Upper lobe of left lung (tissue), 6 donors: ENCODE measurements at regions not wholly inside any gene's neighbourhood (a gene's known extent, or its start where the extent isn't known, plus 50 kb on each side); places are given as distances from the start of the nearest gene placed in this dataset.

Source experiments
- ATAC-seq, 2 donors: fragments of 200-7000 bp; cut with Tn5 transposase; one replicate each; pipeline ENCODE4 v1.9.1; 2022; ENCODE audit warnings: mild to moderate bottlenecking in 2 of 2, moderate library complexity in 2 of 2; ENCODE audit not compliant: low FRiP score in 2 of 2
- DNase-seq, 2 donors: peaks; one replicate each; pipeline ENCODE4 v3.0.0-alpha.2; 2019 to 2020
- H3K27ac ChIP-seq, 4 donors: fragments of 200-600 bp; sonication (generic); one replicate each; pipeline ENCODE4 v1.5.1; 2016 to 2019
- H3K27me3 ChIP-seq, 4 donors: fragments of 200-600 bp; sonication (generic); one replicate each; pipeline ENCODE4 v1.5.1; 2017 to 2019
- H3K36me3 ChIP-seq, 4 donors: fragments of 200-600 bp; sonication (generic); one replicate each; pipeline ENCODE4 v1.5.1; 2016 to 2019
- H3K4me1 ChIP-seq, 4 donors: fragments of 200-600 bp; sonication (generic); one replicate each; pipeline ENCODE4 v1.5.1; 2018 to 2019
- H3K4me3 ChIP-seq, 4 donors: fragments of 200-600 bp; sonication (generic); one replicate each; pipeline ENCODE4 v1.5.1; 2017 to 2019; ENCODE audit warnings: mild to moderate bottlenecking in 2 of 4, moderate library complexity in 1 of 4
- H3K9me3 ChIP-seq, 4 donors: fragments of 200-600 bp; sonication (generic); one replicate each; pipeline ENCODE4 v1.5.1; 2018 to 2019
- CTCF ChIP-seq, 6 experiments: fragments of 450-650 bp in 4 of 6; fragments of 200-600 bp in 2 of 6; sonication (generic) in 2 of 6; IDR thresholded peaks; one replicate each; pipeline ENCODE4 v1.5.1; 2016 to 2019; ENCODE audit warnings: antibody characterized with exemption in 6 of 6
- EP300 ChIP-seq, 4 donors: sonication (generic); formaldehyde crosslinking; IDR thresholded peaks; one replicate each; pipeline ENCODE4 v1.5.1; 2017; ENCODE audit warnings: antibody characterized with exemption in 4 of 4, control low read depth in 2 of 4
- POLR2A ChIP-seq, 4 donors: fragments of 450-650 bp; IDR thresholded peaks; one replicate each; pipeline ENCODE4 v1.5.1; 2016 to 2017; ENCODE audit warnings: antibody characterized with exemption in 4 of 4, mild to moderate bottlenecking in 2 of 4
- POLR2AphosphoS5 ChIP-seq, 2 donors: sonication (generic); formaldehyde crosslinking; IDR thresholded peaks; one replicate each; pipeline ENCODE4 v1.5.1; 2017; ENCODE audit warnings: antibody characterized with exemption in 2 of 2
- WGBS, 2 donors: methylation state at CpG; one replicate each; pipeline ENCODE4 v1.1.5; 2017 to 2018; 5-methylcytosine and 5-hydroxymethylcytosine counted together
- donor health status: DM: no; HTN: no; CAD: no; lungs with moderate emphysema.
- donor health status: DM: no; HTN: yes; CAD: no; lungs with severe emphysema.

GRCh38 chr10:15451137-15452094 is 80.3 kb upstream of the FAM171A1 start:
- Histone ChIP-seq H3K9me3 (no peaks in the 10 kb centered on the region), H3K4me1 (no peaks in the 10 kb centered on the region), H3K27me3 (no peaks in the 10 kb centered on the region), H3K27ac (no peak overlapping the region), H3K4me3 (no peak overlapping the region), H3K36me3 (no peaks in the 10 kb centered on the region)
- ATAC-seq (no peak), DNase-seq (no peak)
- WGBS, 2 donors, result 24 to 27% methylated on average over 5 of the region's 5 CpGs
- TF ChIP-seq POLR2A (IDR thresholded peaks at IDR 0.05), result no peak
- no peak for TF ChIP-seq EP300 (IDR thresholded peaks at IDR 0.05)
- TF ChIP-seq CTCF (IDR thresholded peaks at IDR 0.05), result no peak
- no peak for TF ChIP-seq POLR2AphosphoS5 (IDR thresholded peaks at IDR 0.05)

- no peak for TF ChIP-seq CTCF (IDR thresholded peaks at IDR 0.05)
- no peak for TF ChIP-seq POLR2AphosphoS5 (IDR thresholded peaks at IDR 0.05)
- no peak for TF ChIP-seq EP300 (IDR thresholded peaks at IDR 0.05)
- no peak for TF ChIP-seq POLR2A (IDR thresholded peaks at IDR 0.05)
- ATAC-seq, result no peak
- no peak overlapping the region for H3K27ac ChIP-seq
These were observed 77.5 kb upstream of the FAM171A1 start for GRCh38 chr10:15448598-15448997.

GRCh38 chr10:15445006-15445390 is 73.9 kb upstream of the FAM171A1 start:
- TF ChIP-seq POLR2AphosphoS5 (IDR thresholded peaks at IDR 0.05), result no peak
- TF ChIP-seq CTCF (IDR thresholded peaks at IDR 0.05), result no peak
- TF ChIP-seq EP300 (IDR thresholded peaks at IDR 0.05), result no peak
- TF ChIP-seq POLR2A (IDR thresholded peaks at IDR 0.05), result no peak
- DNase-seq, result no peak
- no peaks in the 10 kb centered on the region for H3K36me3 ChIP-seq
- H3K4me1 ChIP-seq, result peaks cover 0 to under 1% (median 0%) of the 10 kb centered on the region in 4 donors
- no peaks in the 10 kb centered on the region for H3K27me3 ChIP-seq
- 89 to 100% methylated on average over 1 of the region's 1 CpG for WGBS, 2 donors
- no peak overlapping the region for H3K4me3 ChIP-seq
- no peak for ATAC-seq
- no peaks in the 10 kb centered on the region for H3K9me3 ChIP-seq
- H3K27ac ChIP-seq, result no peak overlapping the region

More at GRCh38 chr10:15448598-15448997, 77.5 kb upstream of the FAM171A1 start:
- no peaks in the 10 kb centered on the region for H3K4me1 ChIP-seq
- H3K27me3 ChIP-seq, result no peaks in the 10 kb centered on the region
- H3K4me3 ChIP-seq, result no peak overlapping the region
- WGBS, 2 donors, result 87 to 96% methylated on average over 9 of the region's 9 CpGs
- DNase-seq, result no peak
- H3K9me3 ChIP-seq, result no peaks in the 10 kb centered on the region
- H3K36me3 ChIP-seq, result no peaks in the 10 kb centered on the region

GRCh38 chr10:15444105-15445005 is 73.3 kb upstream of the FAM171A1 start:
- Histone ChIP-seq H3K4me1 (peaks cover 0 to 3% (median 0%) of the 10 kb centered on the region in 4 donors), H3K36me3 (no peaks in the 10 kb centered on the region), H3K9me3 (no peaks in the 10 kb centered on the region), H3K27me3 (no peaks in the 10 kb centered on the region), H3K27ac (no peak overlapping the region), H3K4me3 (no peak overlapping the region)
- ATAC-seq (no peak), DNase-seq (no peak)
- TF ChIP-seq POLR2AphosphoS5 (IDR thresholded peaks at IDR 0.05) (no peak), CTCF (IDR thresholded peaks at IDR 0.05) (no peak), POLR2A (IDR thresholded peaks at IDR 0.05) (no peak)
- 62 to 63% methylated on average over 8 of the region's 8 CpGs for WGBS, 2 donors
